Caco-2 (cell line): ENCODE measurements at regions not wholly inside any gene's neighbourhood (a gene's known extent, or its start where the extent isn't known, plus 50 kb on each side); places are given as distances from the start of the nearest gene placed in this dataset.

Source experiments
- BruUV-seq: library from RNA; stranded (reverse); fragments of 400-500 nt; replicated peaks from 2 replicates; lab custom pipeline; 2021; lab: Mats Ljungman, UMichigan
- CTCF ChIA-PET: fragments of 300-600 bp; sonication (Branson Sonifier 250); formaldehyde crosslinking; loops from one replicate; lab custom pipeline; 2022; ENCODE audit warnings: antibody characterized with exemption; lab: Charles Lee
- POLR2A ChIA-PET: fragments of 300-600 bp; sonication (Branson Sonifier 250); formaldehyde crosslinking; loops from one replicate; lab custom pipeline; 2022; ENCODE audit warnings: antibody characterized with exemption; lab: Charles Lee
- DNase-seq, 2 experiments: peaks; one replicate each; pipeline versions ENCODE4 v3.0.0 to v3.0.0-alpha.2; 2020 to 2022
- H3K27me3 ChIP-seq: replicated peaks from 2 replicates; pipeline ENCODE4 v1.6.0; 2011; ENCODE audit warnings: low read length; ENCODE audit not compliant: control insufficient read depth, insufficient read depth
- H3K36me3 ChIP-seq: 2 replicates; pipeline ENCODE4 v1.5.1; 2011; ENCODE audit warnings: low read length; ENCODE audit not compliant: control insufficient read depth, insufficient read depth
- H3K4me1 ChIP-seq: fragments of 250-450 bp; sonication (Bioruptor Pico); 2 replicates; pipeline ENCODE4 v1.5.1; 2020; ENCODE audit warnings: mild to moderate bottlenecking
- H3K4me3 ChIP-seq: 2 replicates; pipeline ENCODE4 v1.5.1; 2011; ENCODE audit warnings: low read depth, mild to moderate bottlenecking, control low read depth, low read length
- H3K9me3 ChIP-seq: fragments of 250-450 bp; sonication (Bioruptor Pico); 2 replicates; pipeline ENCODE4 v1.5.1; 2020; ENCODE audit warnings: mild to moderate bottlenecking, moderate library complexity
- H3K27ac Mint-ChIP-seq: one replicate; pipeline ENCODE4 v1.8.0; 2022; ENCODE audit warnings: mixed read lengths; ENCODE audit not compliant: unreplicated experiment
- H3K27me3 Mint-ChIP-seq: one replicate; pipeline ENCODE4 v1.8.0; 2022; ENCODE audit warnings: mixed read lengths; ENCODE audit not compliant: insufficient read depth, unreplicated experiment
- H3K36me3 Mint-ChIP-seq: one replicate; pipeline ENCODE4 v1.8.0; 2022; ENCODE audit warnings: mild to moderate bottlenecking, mixed read lengths; ENCODE audit not compliant: insufficient read depth, unreplicated experiment
- H3K4me1 Mint-ChIP-seq: one replicate; pipeline ENCODE4 v1.8.0; 2022; ENCODE audit warnings: low read depth, mixed read lengths; ENCODE audit not compliant: unreplicated experiment
- H3K4me3 Mint-ChIP-seq: one replicate; pipeline ENCODE4 v1.8.0; 2022; ENCODE audit warnings: mild to moderate bottlenecking, moderate library complexity, mixed read lengths; ENCODE audit not compliant: unreplicated experiment
- H3K9me3 Mint-ChIP-seq: one replicate; pipeline ENCODE4 v1.8.0; 2022; ENCODE audit warnings: mixed read lengths; ENCODE audit not compliant: unreplicated experiment
- CTCF ChIP-seq, 2 experiments: fragments of 200-600 bp in 1 of 2; IDR thresholded peaks; 1 replicate in 1 of 2; 2 replicates in 1 of 2; pipeline versions ENCODE4 v1.5.1 to v1.8.0; 2011 to 2022; ENCODE audit warnings: antibody characterized with exemption in 1 of 2, control low read depth in 1 of 2, inconsistent platforms in 1 of 2, low read depth in 1 of 2, low read length in 1 of 2, mild to moderate bottlenecking in 1 of 2, moderate library complexity in 1 of 2; ENCODE audit not compliant: insufficient read depth in 1 of 2, severe bottlenecking in 1 of 2, unreplicated experiment in 1 of 2
- intact Hi-C: fragments of 100-400 bp; cut with micrococcal nuclease; formaldehyde crosslinking; loops from one replicate; pipeline ENCODE4 v1.10.0; 2022; ENCODE audit not compliant: unreplicated experiment

- H3K4me3 Mint-ChIP-seq = no peak overlapping the region
- intact Hi-C loops = no loop called here
- no peaks in the 10 kb centered on the region for H3K4me1 Mint-ChIP-seq
- DNase-seq = no peak
- H3K4me3 ChIP-seq = no peak overlapping the region
- no peaks in the 10 kb centered on the region for H3K27me3 ChIP-seq
- no peaks in the 10 kb centered on the region for H3K27me3 Mint-ChIP-seq
- POLR2A ChIA-PET = no interaction called here
- no peak for TF ChIP-seq CTCF (IDR thresholded peaks at IDR 0.05; ENCODE audit: insufficient read depth in 1 of 2, low read depth in 1 of 2, low read length in 1 of 2, severe bottlenecking in 1 of 2, unreplicated experiment in 1 of 2)
- no TSS peak for BruUV-seq
- no peaks in the 10 kb centered on the region for H3K9me3 ChIP-seq
- H3K36me3 Mint-ChIP-seq = no peaks in the 10 kb centered on the region
- no peaks in the 10 kb centered on the region for H3K36me3 ChIP-seq
- no peaks in the 10 kb centered on the region for H3K4me1 ChIP-seq
- no peaks in the 10 kb centered on the region for H3K9me3 Mint-ChIP-seq
- CTCF ChIA-PET = no interaction called here
- no peak overlapping the region for H3K27ac Mint-ChIP-seq
Observed at GRCh38 chr5:27388755-27389154, 350.4 kb upstream of the CDH9 start.

- Mint-ChIP-seq H3K4me3 (no peak overlapping the region), H3K36me3 (no peaks in the 10 kb centered on the region), H3K4me1 (no peaks in the 10 kb centered on the region), H3K9me3 (no peaks in the 10 kb centered on the region), H3K27ac (no peak overlapping the region), H3K27me3 (no peaks in the 10 kb centered on the region)
- no peak for TF ChIP-seq CTCF (IDR thresholded peaks at IDR 0.05; ENCODE audit: insufficient read depth in 1 of 2, low read depth in 1 of 2, low read length in 1 of 2, severe bottlenecking in 1 of 2, unreplicated experiment in 1 of 2)
- Histone ChIP-seq H3K27me3 (no peaks in the 10 kb centered on the region), H3K4me1 (no peaks in the 10 kb centered on the region), H3K9me3 (no peaks in the 10 kb centered on the region), H3K36me3 (no peaks in the 10 kb centered on the region), H3K4me3 (no peak overlapping the region)
- ChIA-PET CTCF (no interaction called here), POLR2A (no interaction called here)
- no TSS peak for BruUV-seq
- no peak for DNase-seq
- intact Hi-C loops = no loop called here
Observed at GRCh38 chr5:27387535-27388073, 349.2 kb upstream of the CDH9 start.

GRCh38 chr5:27381686-27382085 lies 343.3 kb upstream of the CDH9 start:
- Histone ChIP-seq H3K4me3 (no peak overlapping the region), H3K4me1 (no peaks in the 10 kb centered on the region), H3K27me3 (no peaks in the 10 kb centered on the region), H3K9me3 (no peaks in the 10 kb centered on the region), H3K36me3 (no peaks in the 10 kb centered on the region)
- Mint-ChIP-seq H3K27ac (no peak overlapping the region), H3K4me3 (no peak overlapping the region), H3K36me3 (no peaks in the 10 kb centered on the region), H3K27me3 (no peaks in the 10 kb centered on the region), H3K4me1 (no peaks in the 10 kb centered on the region), H3K9me3 (no peaks in the 10 kb centered on the region)
- intact Hi-C loops = no loop called here
- ChIA-PET CTCF (no interaction called here), POLR2A (no interaction called here)
- TF ChIP-seq CTCF (IDR thresholded peaks at IDR 0.05; ENCODE audit: insufficient read depth in 1 of 2, low read depth in 1 of 2, low read length in 1 of 2, severe bottlenecking in 1 of 2, unreplicated experiment in 1 of 2) = no peak
- no peak for DNase-seq
- no TSS peak for BruUV-seq
